K562 (cell line): ENCODE measurements at regions not wholly inside any gene's neighbourhood (a gene's known extent, or its start where the extent isn't known, plus 50 kb on each side); places are given as distances from the start of the nearest gene placed in this dataset.

Source experiments
- ATAC-seq: fragments of 200-7000 bp; cut with Tn5 transposase; 3 replicates; pipeline ENCODE4 v1.9.1; 2020; ENCODE audit warnings: moderate library complexity
- BruUV-seq: library from RNA; stranded (reverse); fragments of 400-500 nt; replicated peaks from 2 replicates; lab custom pipeline; 2021; lab: Mats Ljungman, UMichigan
- CTCF ChIA-PET: fragments of 300-600 bp; formaldehyde crosslinking; extraction: SDS; loops from one replicate; lab custom pipeline; 2021; ENCODE audit warnings: low intra/inter-chr PET ratio; lab: Yijun Ruan, JAX
- POLR2A ChIA-PET: fragments of 300-600, 350-650 bp; sonication (Branson Sonifier 250); formaldehyde crosslinking; extraction: SDS; loops from one replicate; lab custom pipeline; 2021; ENCODE audit warnings: antibody characterized with exemption, inconsistent platforms; lab: Yijun Ruan, JAX
- DNase-seq, 4 experiments: peaks; one replicate each; pipeline versions ENCODE4 v3.0.0 to v3.0.0-alpha.2; 2011 to 2018; ENCODE audit warnings: low spot score in 3 of 4, mixed read lengths in 3 of 4; ENCODE audit errors: extremely low read depth in 1 of 4
- FAIRE-seq: peaks from 2 replicates; lab custom pipeline; 2011; peaks lifted over from hg19 to GRCh38; lab: Jason Lieb, UNC
- H2AFZ ChIP-seq: 2 replicates; pipeline ENCODE4 v1.6.0; 2011; ENCODE audit warnings: low read depth, low read length, control low read depth, inconsistent platforms
- H3K27ac ChIP-seq: fragments of 200-600 bp; 3 replicates; pipeline ENCODE4 v1.8.0; 2011; ENCODE audit warnings: low read depth, mild to moderate bottlenecking, control low read depth, inconsistent platforms, low read length, moderate library complexity, mixed read lengths; ENCODE audit errors: extremely low read depth
- H3K27me3 ChIP-seq, 2 experiments: fragments of 300-600 bp in 1 of 2; 2 replicates in 1 of 2; 3 replicates in 1 of 2; pipeline versions ENCODE4 v1.6.0 to v1.8.0; 2011; ENCODE audit warnings: inconsistent platforms in 2 of 2, low read length in 2 of 2, mild to moderate bottlenecking in 1 of 2, mixed read lengths in 1 of 2, moderate library complexity in 1 of 2; ENCODE audit not compliant: control insufficient read depth in 2 of 2, insufficient read depth in 2 of 2
- H3K36me3 ChIP-seq: fragments of 300-600 bp; 3 replicates; pipeline ENCODE4 v1.8.0; 2011; ENCODE audit warnings: mild to moderate bottlenecking, low read length, inconsistent platforms; ENCODE audit not compliant: control insufficient read depth, insufficient read depth
- H3K4me1 ChIP-seq, 2 experiments: fragments of 200-600 bp in 1 of 2; replicated peaks in 1 of 2; 2 replicates in 1 of 2; 3 replicates in 1 of 2; pipeline versions ENCODE4 v1.5.1 to v1.8.0; 2011; ENCODE audit warnings: inconsistent platforms in 2 of 2, low read length in 2 of 2, mild to moderate bottlenecking in 1 of 2, mixed read lengths in 1 of 2, moderate library complexity in 1 of 2; ENCODE audit not compliant: control insufficient read depth in 2 of 2, insufficient read depth in 2 of 2
- H3K4me2 ChIP-seq: 2 replicates; pipeline ENCODE4 v1.6.1; 2011; ENCODE audit warnings: low read length, control low read depth, inconsistent platforms, mixed read lengths; ENCODE audit not compliant: insufficient read depth
- H3K4me3 ChIP-seq: fragments of 200-600 bp; sonication (generic), shearing (Covaris generic); 2 replicates; pipeline ENCODE4 v1.5.1; 2016; ENCODE audit warnings: control low read depth, inconsistent platforms
- H3K79me2 ChIP-seq: fragments of 200-600 bp; 3 replicates; pipeline ENCODE4 v1.8.0; 2011; ENCODE audit warnings: low read length, inconsistent platforms; ENCODE audit not compliant: control insufficient read depth, insufficient read depth
- H3K9ac ChIP-seq, 2 experiments: 2 replicates each; pipeline versions ENCODE4 v1.6.0 to v1.6.1; 2011; ENCODE audit warnings: low read depth in 2 of 2, low read length in 2 of 2, control low read depth in 1 of 2, inconsistent platforms in 1 of 2, mild to moderate bottlenecking in 1 of 2, mixed read lengths in 1 of 2; ENCODE audit not compliant: insufficient read depth in 1 of 2
- H3K9me1 ChIP-seq: one replicate; pipeline ENCODE4 v1.6.0; 2011; ENCODE audit warnings: inconsistent platforms, mild to moderate bottlenecking, low read length, moderate library complexity; ENCODE audit not compliant: control insufficient read depth, insufficient read depth
- H3K9me3 ChIP-seq: replicated peaks from 2 replicates; pipeline ENCODE4 v1.5.1; 2011; ENCODE audit warnings: low read depth, low read length, inconsistent platforms; ENCODE audit not compliant: control insufficient read depth, insufficient read depth
- H4K20me1 ChIP-seq: replicated peaks from 2 replicates; pipeline ENCODE4 v1.6.1; 2011; ENCODE audit warnings: low read length, inconsistent platforms, mixed read lengths; ENCODE audit not compliant: control insufficient read depth, insufficient read depth
- CEBPG ChIP-seq, 3 experiments: fragments of 200-800 bp in 1 of 3; sonication (Bioruptor generic) in 1 of 3; sonication (generic) in 1 of 3; formaldehyde crosslinking in 1 of 3; IDR thresholded peaks in 2 of 3; conservative IDR thresholded peaks in 1 of 3; 2 replicates each; pipeline versions ENCODE4 v1.6.1 to v1.8.0; 2016 to 2022; ENCODE audit warnings: missing compliant biosample characterization in 2 of 3, missing genetic modification characterization in 2 of 3, mild to moderate bottlenecking in 1 of 3, missing genetic modification reagents in 1 of 3
- CREBBP ChIP-seq: IDR thresholded peaks from one replicate; pipeline ENCODE4 v1.6.1; 2012; ENCODE audit warnings: low read depth, mild to moderate bottlenecking, control low read depth, inconsistent platforms, low read length
- E2F5 ChIP-seq: sonication (generic); formaldehyde crosslinking; IDR thresholded peaks from 2 replicates; pipeline ENCODE4 v1.8.0; 2022; ENCODE audit warnings: mild to moderate bottlenecking, missing genetic modification reagents
- FOXA3 ChIP-seq, 2 experiments: fragments of 450-650 bp in 1 of 2; sonication (generic) in 1 of 2; formaldehyde crosslinking; IDR thresholded peaks in 1 of 2; conservative IDR thresholded peaks in 1 of 2; 2 replicates each; pipeline versions ENCODE4 v1.4.0 to v1.8.0; 2020 to 2022; ENCODE audit warnings: mild to moderate bottlenecking in 2 of 2, missing genetic modification reagents in 1 of 2
- HDAC6 ChIP-seq: IDR thresholded peaks from 2 replicates; pipeline ENCODE4 v1.6.1; 2012; ENCODE audit warnings: low read depth, mild to moderate bottlenecking, control low read depth, inconsistent platforms, low read length, moderate library complexity
- KLF1 ChIP-seq: fragments of 450-650 bp; IDR thresholded peaks from 2 replicates; pipeline ENCODE4 v1.6.1; 2016; ENCODE audit warnings: missing genetic modification characterization, missing compliant biosample characterization
- MLX ChIP-seq, 2 experiments: fragments of 450-650 bp in 1 of 2; sonication (generic) in 1 of 2; formaldehyde crosslinking; conservative IDR thresholded peaks; 2 replicates each; pipeline versions ENCODE4 v1.4.0 to v1.8.1; 2020 to 2022; ENCODE audit warnings: mild to moderate bottlenecking in 1 of 2, missing genetic modification reagents in 1 of 2
- PBX2 ChIP-seq, 2 experiments: IDR thresholded peaks in 1 of 2; conservative IDR thresholded peaks in 1 of 2; 2 replicates each; pipeline ENCODE4 v1.6.1; 2016; ENCODE audit warnings: low read depth in 2 of 2, mild to moderate bottlenecking in 1 of 2, missing compliant biosample characterization in 1 of 2, missing genetic modification characterization in 1 of 2, moderate library complexity in 1 of 2
- PHB2 ChIP-seq: fragments of 450-650 bp; IDR thresholded peaks from 2 replicates; pipeline ENCODE4 v1.6.1; 2017; ENCODE audit warnings: low read depth
- PRMT5 ChIP-seq: sonication (generic); formaldehyde crosslinking; IDR thresholded peaks from 2 replicates; pipeline ENCODE4 v1.5.0; 2020; ENCODE audit warnings: missing genetic modification reagents
- RNF2 ChIP-seq: sonication (generic); IDR thresholded peaks from 2 replicates; pipeline ENCODE4 v1.6.1; 2016
- SREBF1 ChIP-seq: fragments of 150-350 bp; IDR thresholded peaks from 2 replicates; pipeline ENCODE4 v1.6.1; 2014; ENCODE audit warnings: antibody characterized with exemption, low read depth, low read length, borderline replicate concordance
- WHSC1 ChIP-seq: IDR thresholded peaks from one replicate; pipeline ENCODE4 v1.6.1; 2012; ENCODE audit warnings: low read length, control low read depth, inconsistent platforms
- ZC3H8 ChIP-seq: fragments of 450-650 bp; IDR thresholded peaks from 2 replicates; pipeline ENCODE4 v1.6.1; 2017
- ZFP36 ChIP-seq: fragments of 150-350 bp; IDR thresholded peaks from 2 replicates; pipeline ENCODE4 v1.6.1; 2018; ENCODE audit warnings: low read length, low read depth; ENCODE audit not compliant: partially characterized antibody
- ZNF184 ChIP-seq: sonication (generic); formaldehyde crosslinking; IDR thresholded peaks from 2 replicates; pipeline ENCODE4 v1.5.0; 2020; ENCODE audit warnings: missing genetic modification reagents
- WGBS: fragments of 100-300 bp; shearing (Covaris generic); methylation state at CpG from one replicate; pipeline ENCODE4 v1.1.6; 2016; ENCODE audit warnings: low coverage, mixed read lengths; ENCODE audit not compliant: insufficient coverage; ENCODE audit errors: missing lambda C conversion rate; 5-methylcytosine and 5-hydroxymethylcytosine counted together
- in situ Hi-C: fragments of 300-500 bp; cut with MboI; formaldehyde crosslinking; loops from 4 replicates; pipeline ENCODE4 v1.15.0; 2018; ENCODE audit warnings: inconsistent platforms, mixed read lengths
- intact Hi-C: fragments of 100-400 bp; cut with micrococcal nuclease; formaldehyde crosslinking; loops from 2 replicates; pipeline ENCODE4 v1.14.2; 2022

GRCh38 chr6:27770724-27771123, 141.5 kb downstream of the OR2B2 start:
- ATAC-seq: no peak
- no peak for DNase-seq
- no peaks in the 10 kb centered on the region for H3K27me3 ChIP-seq
- no TSS peak for BruUV-seq
- WGBS: 96% methylated on average over 2 of the region's 3 CpGs
- no peaks in the 10 kb centered on the region for H3K36me3 ChIP-seq
- no peaks in the 10 kb centered on the region for H3K9me1 ChIP-seq
- in situ Hi-C loops (no loop called here), intact Hi-C loops (no loop called here)
- H3K9ac ChIP-seq: no peak overlapping the region
- ChIA-PET POLR2A (interaction anchor here (1.2 to 2.5 kb wide), 3 partner anchors 15 to 65 kb away, joined by 5 to 17 read pairs (median 5); a partner anchor contains a TSS), CTCF (no interaction called here)
- no peak for FAIRE-seq
- H3K9me3 ChIP-seq: no peaks in the 10 kb centered on the region
- H3K27ac ChIP-seq: no peak overlapping the region
- no peak overlapping the region for H2AFZ ChIP-seq
- H4K20me1 ChIP-seq: no peaks in the 10 kb centered on the region
- no peak overlapping the region for H3K4me2 ChIP-seq
- TF ChIP-seq SREBF1: no peak
- no peak for TF ChIP-seq ZFP36
- TF ChIP-seq WHSC1: no peak
- no peak for TF ChIP-seq CEBPG (CRISPR knock-in tag; IDR thresholded peaks at IDR 0.05)
- no peak for TF ChIP-seq CEBPG (tag; conservative IDR thresholded peaks at IDR 0.05 in 1 of 2, IDR thresholded peaks at IDR 0.05 in 1 of 2)
- TF ChIP-seq MLX (CRISPR knock-in tag; conservative IDR thresholded peaks at IDR 0.05): no peak
- no peak for TF ChIP-seq FOXA3 (CRISPR knock-in tag; conservative IDR thresholded peaks at IDR 0.05 in 1 of 2, IDR thresholded peaks at IDR 0.05 in 1 of 2)
- no peak for TF ChIP-seq PBX2 (CRISPR knock-in tag; IDR thresholded peaks at IDR 0.05; ENCODE audit: low read depth)
- no peak for TF ChIP-seq PBX2 (tag; conservative IDR thresholded peaks at IDR 0.05; ENCODE audit: low read depth)
- no peak for TF ChIP-seq CREBBP
- TF ChIP-seq PRMT5 (CRISPR knock-in tag): no peak
- TF ChIP-seq RNF2: no peak
- TF ChIP-seq ZC3H8: no peak
- no peak for TF ChIP-seq E2F5
- TF ChIP-seq ZNF184: no peak
- TF ChIP-seq PHB2: no peak
- TF ChIP-seq KLF1 (tag): no peak
- TF ChIP-seq HDAC6: no peak
- no peak overlapping the region for H3K4me3 ChIP-seq
- peaks cover 15 to 28% of the 10 kb centered on the region in 2 experiments for H3K4me1 ChIP-seq
- H3K79me2 ChIP-seq: no peaks in the 10 kb centered on the region
